SKM-1 treated with dmso at 0.1 percent for 144 hours (cell line): ENCODE measurements at regions not wholly inside any gene's neighbourhood (a gene's known extent, or its start where the extent isn't known, plus 50 kb on each side); places are given as distances from the start of the nearest gene placed in this dataset.

Source experiments
- DNase-seq: peaks from one replicate; lab custom pipeline; 2025; ENCODE audit not compliant: unreplicated experiment; lab: John Stamatoyannopoulos, UW

- no peak for DNase-seq
These were observed 119.1 kb upstream of the EGLN3 start for GRCh38 chr14:34069854-34070582.

DNA sequence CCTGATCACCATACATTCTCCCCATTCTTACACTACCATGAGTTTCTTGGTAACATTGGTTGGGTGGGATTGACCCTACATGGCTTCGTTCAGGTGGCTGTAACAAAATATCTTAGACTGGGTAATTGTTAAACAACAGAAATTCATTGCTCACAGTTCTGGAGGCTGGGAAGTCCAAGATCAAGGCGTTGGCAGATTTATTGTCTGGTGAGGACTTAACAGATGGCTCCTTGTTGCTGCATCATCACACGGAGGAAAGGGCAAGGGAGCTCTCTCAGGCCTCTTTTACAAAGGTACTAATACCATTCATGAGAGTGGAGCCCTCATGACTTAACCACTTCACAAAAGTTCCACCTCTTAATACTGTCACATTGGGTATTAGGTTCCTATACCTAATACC lies 116.7 kb upstream of the EGLN3 start:
- DNase-seq = no peak

GRCh38 chr14:34065690-34066391 lies 115.0 kb upstream of the EGLN3 start:
- DNase-seq = no peak

GRCh38 chr14:34065236-34065635 lies 114.4 kb upstream of the EGLN3 start:
- no peak for DNase-seq

- DNase-seq = no peak
These were observed 113.5 kb upstream of the EGLN3 start for GRCh38 chr14:34064349-34064748.

- DNase-seq = no peak
These were observed 112.7 kb upstream of the EGLN3 start for GRCh38 chr14:34063470-34064164.

- DNase-seq = no peak
These were observed 112.2 kb upstream of the EGLN3 start for GRCh38 chr14:34063042-34063441.

- DNase-seq = no peak
These were observed 111.6 kb upstream of the EGLN3 start for GRCh38 chr14:34062353-34062973.

GRCh38 chr14:34060651-34060999 lies 109.8 kb upstream of the EGLN3 start:
- no peak for DNase-seq

- DNase-seq = peak; percentile 26
These were observed 109.2 kb upstream of the EGLN3 start for GRCh38 chr14:34059925-34060650.

GRCh38 chr14:34059037-34059924 lies 108.4 kb upstream of the EGLN3 start:
- no peak for DNase-seq

DNA sequence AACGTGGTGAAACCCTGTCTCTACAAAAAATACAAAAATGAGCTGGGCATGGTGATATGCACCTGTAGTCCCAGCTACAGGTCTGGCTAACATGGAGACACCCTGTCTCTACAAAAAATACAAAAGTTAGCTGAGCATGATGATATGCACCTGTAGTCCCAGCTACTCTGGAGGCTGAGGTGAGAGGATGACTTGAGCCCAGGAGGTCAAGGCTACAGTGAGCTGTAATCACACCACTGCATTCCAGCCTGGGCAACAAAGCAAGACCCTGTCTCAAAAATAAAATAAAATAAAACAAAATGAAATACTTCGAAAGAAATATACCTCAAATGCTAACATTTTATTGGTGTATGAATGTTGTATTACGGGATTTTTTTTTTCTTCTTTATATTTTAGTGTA lies 107.6 kb upstream of the EGLN3 start:
- no peak for DNase-seq

GRCh38 chr14:34056046-34056445 lies 105.2 kb upstream of the EGLN3 start:
- no peak for DNase-seq

GRCh38 chr14:34055157-34055950 lies 104.5 kb upstream of the EGLN3 start:
- no peak for DNase-seq

GRCh38 chr14:34053666-34054065 lies 102.8 kb upstream of the EGLN3 start:
- DNase-seq = no peak

DNA sequence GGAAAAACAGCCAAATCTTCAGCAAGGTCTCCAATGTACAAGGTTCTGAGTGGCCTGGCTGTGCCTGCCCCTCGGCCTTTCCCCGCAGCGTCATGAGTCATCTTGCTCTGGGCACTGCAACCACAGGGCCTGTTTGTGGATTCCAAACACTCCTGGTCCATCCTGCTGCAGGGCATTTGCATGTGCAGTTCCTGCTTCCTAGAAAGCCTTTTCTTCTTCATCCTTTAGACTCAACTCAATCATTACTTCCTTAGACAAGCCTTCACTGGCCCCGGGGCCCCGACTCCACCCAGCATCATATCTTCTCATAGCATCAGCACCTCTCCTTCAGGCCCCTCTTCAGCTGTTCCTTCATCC lies 101.8 kb upstream of the EGLN3 start:
- DNase-seq = no peak

DNA sequence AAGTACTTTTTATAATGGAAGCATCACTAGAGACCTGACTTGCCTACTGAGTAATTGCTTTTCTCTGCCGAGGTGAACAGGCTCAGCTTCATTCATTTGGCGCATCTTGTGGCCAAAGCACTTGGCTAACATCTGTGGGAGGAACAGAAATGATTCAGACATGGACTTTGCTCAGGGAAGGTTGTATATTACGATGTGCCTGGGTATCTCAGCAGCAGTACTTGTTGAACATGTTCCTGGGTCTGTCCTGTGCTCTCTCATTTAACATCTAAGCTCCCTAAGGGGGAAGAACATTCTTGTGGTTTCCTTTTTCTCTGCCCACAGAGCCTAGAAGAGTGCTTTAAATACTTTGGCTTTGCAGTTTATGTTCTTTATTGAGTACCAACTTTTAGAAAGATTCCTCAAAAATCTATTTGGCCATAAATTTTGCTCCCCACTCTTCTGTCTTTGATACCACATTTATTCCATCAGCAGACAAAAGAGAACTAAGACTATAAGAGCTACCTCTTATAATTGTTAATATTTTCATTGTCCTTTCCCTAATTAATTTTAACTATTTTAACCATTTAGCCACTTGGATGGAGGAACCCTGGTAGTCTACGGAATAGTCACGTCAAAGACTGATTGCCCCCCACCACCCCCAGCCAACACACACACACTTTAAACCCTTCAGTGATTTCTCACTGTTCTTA lies 101.2 kb upstream of the EGLN3 start:
- DNase-seq = peak; percentile 19

DNA sequence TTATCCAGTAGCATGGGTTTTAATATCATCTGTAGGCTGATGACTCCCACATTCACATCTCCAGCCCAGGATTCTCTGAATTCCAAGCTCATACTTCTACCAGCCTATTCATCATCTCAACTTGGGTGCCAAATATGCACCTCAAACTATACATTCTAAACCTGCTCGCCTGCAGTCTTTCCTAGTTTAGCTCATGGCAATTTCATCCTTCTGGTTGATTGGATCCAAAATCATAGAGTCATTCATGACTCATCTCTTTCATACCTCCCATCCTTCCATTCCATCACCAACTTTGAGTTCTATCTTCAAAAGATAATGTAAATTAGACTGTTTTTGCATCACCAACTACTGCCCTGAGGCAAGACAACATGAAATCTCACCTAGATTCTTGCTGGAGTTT lies 99.7 kb upstream of the EGLN3 start:
- no peak for DNase-seq

DNA sequence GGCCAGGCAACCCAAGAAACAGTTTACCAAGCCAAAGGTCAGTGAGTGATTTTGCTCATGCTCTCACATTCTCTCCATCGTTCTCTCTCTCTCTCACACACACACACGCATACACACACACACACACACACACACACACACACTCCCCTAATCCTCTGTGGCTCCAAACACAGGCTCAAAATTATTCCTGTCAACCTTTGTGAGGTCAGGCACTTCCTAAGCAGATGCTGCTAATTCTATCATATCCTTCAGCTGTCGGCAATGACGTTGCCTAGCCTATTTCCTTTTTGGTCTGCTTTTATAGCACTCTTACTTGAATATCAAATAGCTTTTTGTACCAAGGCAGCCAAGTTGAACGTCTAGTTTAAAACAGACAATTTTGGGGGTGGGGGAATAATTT lies 98.9 kb upstream of the EGLN3 start:
- DNase-seq = no peak
